Large intestine (tissue), 3 donors: ENCODE measurements at regions not wholly inside any gene's neighbourhood (a gene's known extent, or its start where the extent isn't known, plus 50 kb on each side); places are given as distances from the start of the nearest gene placed in this dataset.

ENCODE experiments used
- DNase-seq, 2 donors: peaks; one replicate each; pipeline versions ENCODE4 v3.0.0 to v3.0.0-alpha.2; 2013
- H3K27ac ChIP-seq: one replicate; pipeline ENCODE4 v1.5.1; 2013; ENCODE audit warnings: low read length
- H3K27me3 ChIP-seq: 2 replicates; pipeline ENCODE4 v1.6.1; 2013; ENCODE audit warnings: low read length; ENCODE audit not compliant: control insufficient read depth, insufficient read depth
- H3K36me3 ChIP-seq: 2 replicates; pipeline ENCODE4 v1.6.1; 2013; ENCODE audit warnings: low read length; ENCODE audit not compliant: control insufficient read depth, insufficient read depth
- H3K4me1 ChIP-seq: one replicate; pipeline ENCODE4 v1.6.1; 2013; ENCODE audit warnings: low read length; ENCODE audit not compliant: control insufficient read depth, insufficient read depth
- H3K4me3 ChIP-seq: one replicate; pipeline ENCODE4 v1.5.1; 2013; ENCODE audit warnings: low read length
- H3K9me3 ChIP-seq: one replicate; pipeline ENCODE4 v1.6.1; 2013; ENCODE audit warnings: mild to moderate bottlenecking, low read depth, low read length, moderate library complexity; ENCODE audit not compliant: control insufficient read depth
- WGBS: methylation state at CpG from one replicate; pipeline ENCODE4 v1.1.5; 2013; ENCODE audit warnings: low lambda C conversion rate; ENCODE audit not compliant: insufficient coverage; 5-methylcytosine and 5-hydroxymethylcytosine counted together

DNA sequence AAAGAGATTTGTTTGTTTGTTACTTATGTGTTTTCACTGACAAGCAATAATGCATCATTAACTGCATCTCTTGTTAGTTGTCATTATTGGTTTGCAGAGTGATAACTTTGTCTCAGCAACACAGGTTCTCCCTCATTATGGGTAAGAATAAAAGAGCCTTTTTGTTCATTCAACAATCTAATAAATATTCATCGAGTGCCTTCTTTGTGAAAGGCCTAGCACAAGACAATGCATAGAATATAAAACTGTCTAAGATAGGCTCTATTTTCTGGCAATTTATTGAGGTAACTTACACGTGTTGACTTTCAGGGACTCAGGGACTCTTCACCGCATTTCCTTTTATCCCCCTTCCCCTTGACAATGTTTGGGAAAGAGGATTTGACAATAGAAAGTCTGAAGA is 95.5 kb upstream of the KRR1 start:
- DNase-seq = no peak
- no peak overlapping the region for H3K4me3 ChIP-seq
- H3K9me3 ChIP-seq = no peaks in the 10 kb centered on the region
- H3K36me3 ChIP-seq = no peaks in the 10 kb centered on the region
- no peaks in the 10 kb centered on the region for H3K4me1 ChIP-seq
- no peak overlapping the region for H3K27ac ChIP-seq
- no peaks in the 10 kb centered on the region for H3K27me3 ChIP-seq
- WGBS = no CpG with 5 or more reads among the region's 3 CpGs

DNA sequence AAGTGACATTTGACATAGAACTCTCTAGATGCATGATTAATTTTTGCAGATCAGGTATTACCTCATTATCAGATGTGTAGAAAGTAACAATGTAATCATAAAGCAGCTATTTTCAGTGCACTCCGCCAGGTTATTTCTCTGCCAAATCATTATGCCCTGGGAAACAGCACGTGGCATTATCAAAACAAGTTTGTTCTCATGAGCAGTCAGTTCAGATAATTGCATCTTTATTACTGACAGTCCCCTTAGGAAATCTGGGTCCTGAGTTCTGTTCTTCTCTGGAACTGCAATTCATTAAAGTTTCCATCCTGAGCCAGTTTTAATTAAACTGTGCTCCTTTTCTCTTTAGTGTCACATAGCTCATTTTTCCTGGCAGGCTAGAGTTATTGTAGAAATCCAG is 94.7 kb upstream of the KRR1 start:
- H3K27me3 ChIP-seq = no peaks in the 10 kb centered on the region
- H3K4me1 ChIP-seq = no peaks in the 10 kb centered on the region
- no peak overlapping the region for H3K27ac ChIP-seq
- no peak overlapping the region for H3K4me3 ChIP-seq
- H3K9me3 ChIP-seq = no peaks in the 10 kb centered on the region
- DNase-seq = no peak
- WGBS = no CpG with 5 or more reads among the region's 2 CpGs
- H3K36me3 ChIP-seq = no peaks in the 10 kb centered on the region

DNA sequence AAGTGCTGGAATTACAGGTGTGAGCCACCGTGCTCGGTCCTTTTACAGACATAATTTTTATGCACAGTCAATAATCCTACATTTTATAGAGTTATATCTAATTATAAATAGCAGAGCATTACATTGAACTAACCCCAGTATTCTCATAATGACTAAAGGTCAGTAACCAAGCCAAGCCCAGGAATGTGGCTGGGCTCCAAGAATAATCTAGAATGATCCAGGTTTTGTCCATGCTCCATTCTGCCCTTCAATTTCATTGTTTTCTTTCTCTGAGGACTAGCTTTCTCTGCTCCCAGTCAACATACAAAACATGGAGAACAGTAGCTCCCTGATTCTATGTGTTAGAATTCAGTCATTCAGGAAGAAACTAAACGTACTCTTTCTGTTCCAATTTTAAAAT is 92.1 kb upstream of the KRR1 start:
- Histone ChIP-seq H3K9me3 (no peaks in the 10 kb centered on the region), H3K27ac (no peak overlapping the region), H3K27me3 (no peaks in the 10 kb centered on the region), H3K4me1 (no peaks in the 10 kb centered on the region), H3K36me3 (no peaks in the 10 kb centered on the region), H3K4me3 (no peak overlapping the region)
- no peak for DNase-seq
- no CpG with 5 or more reads among the region's 3 CpGs for WGBS

GRCh38 chr12:75602106-75602505 is 90.7 kb upstream of the KRR1 start:
- no peak for DNase-seq
- Histone ChIP-seq H3K27ac (no peak overlapping the region), H3K9me3 (no peaks in the 10 kb centered on the region), H3K4me1 (no peaks in the 10 kb centered on the region), H3K27me3 (no peaks in the 10 kb centered on the region), H3K36me3 (no peaks in the 10 kb centered on the region), H3K4me3 (no peak overlapping the region)
- no CpG with 5 or more reads among the region's 4 CpGs for WGBS

- Histone ChIP-seq H3K27ac (no peak overlapping the region), H3K4me3 (no peak overlapping the region), H3K9me3 (no peaks in the 10 kb centered on the region), H3K27me3 (no peaks in the 10 kb centered on the region), H3K36me3 (no peaks in the 10 kb centered on the region), H3K4me1 (no peaks in the 10 kb centered on the region)
- 100% methylated on average over 1 of the region's 3 CpGs for WGBS
- no peak for DNase-seq
Observed at GRCh38 chr12:75600146-75600545, 88.7 kb upstream of the KRR1 start.

DNA sequence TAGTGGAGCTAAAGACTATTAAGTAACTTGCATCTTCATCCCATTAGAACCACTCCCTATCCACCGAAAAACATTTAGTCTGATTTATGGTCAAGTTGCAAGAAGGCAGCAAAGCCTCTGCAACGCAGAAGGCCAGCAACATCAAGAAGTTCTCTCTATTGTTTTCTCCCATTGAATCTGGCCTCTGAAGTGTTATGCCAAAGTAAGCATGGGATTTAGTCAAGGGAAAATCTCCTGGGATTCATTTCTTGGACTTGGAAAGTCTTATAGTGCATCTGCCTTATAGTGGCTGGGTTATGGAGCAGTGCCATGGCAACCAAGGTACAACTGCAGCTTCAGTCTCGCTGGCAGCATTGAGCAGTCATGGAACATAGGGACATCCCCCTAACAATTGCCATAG is 87.7 kb upstream of the KRR1 start:
- no peak for DNase-seq
- no peaks in the 10 kb centered on the region for H3K36me3 ChIP-seq
- H3K9me3 ChIP-seq = no peaks in the 10 kb centered on the region
- no peak overlapping the region for H3K4me3 ChIP-seq
- H3K27ac ChIP-seq = no peak overlapping the region
- no peaks in the 10 kb centered on the region for H3K4me1 ChIP-seq
- no peaks in the 10 kb centered on the region for H3K27me3 ChIP-seq
- WGBS = no CpG with 5 or more reads among the region's 3 CpGs

DNA sequence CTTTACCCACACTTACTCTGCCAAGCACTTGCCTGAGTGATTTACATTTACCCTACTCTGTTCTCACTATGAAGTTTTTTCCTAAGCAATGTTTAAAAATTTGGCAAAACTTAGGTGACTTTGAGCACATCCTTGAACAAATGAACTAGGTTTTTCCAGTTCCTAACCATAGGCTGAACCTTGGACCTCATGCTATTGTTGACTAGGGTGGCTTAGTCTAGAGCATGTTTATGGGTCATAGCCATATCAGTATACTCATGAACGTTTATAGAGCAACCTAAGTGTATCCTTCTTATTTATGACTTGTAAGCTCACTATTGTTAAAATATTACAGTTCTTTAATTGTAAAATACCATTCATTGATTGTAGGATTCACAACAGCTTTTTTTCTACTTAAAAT is 85.0 kb upstream of the KRR1 start:
- Histone ChIP-seq H3K27ac (no peak overlapping the region), H3K4me1 (no peaks in the 10 kb centered on the region), H3K4me3 (no peak overlapping the region), H3K9me3 (no peaks in the 10 kb centered on the region), H3K27me3 (no peaks in the 10 kb centered on the region), H3K36me3 (no peaks in the 10 kb centered on the region)
- no peak for DNase-seq
- WGBS = 20% methylated on average over 1 of the region's 1 CpG

- no peaks in the 10 kb centered on the region for H3K27me3 ChIP-seq
- WGBS = 88% methylated on average over 1 of the region's 3 CpGs
- no peaks in the 10 kb centered on the region for H3K36me3 ChIP-seq
- H3K4me3 ChIP-seq = no peak overlapping the region
- H3K27ac ChIP-seq = no peak overlapping the region
- DNase-seq = no peak
- H3K9me3 ChIP-seq = no peaks in the 10 kb centered on the region
- H3K4me1 ChIP-seq = no peaks in the 10 kb centered on the region
Observed at GRCh38 chr12:75592638-75593335, 81.4 kb upstream of the KRR1 start.

GRCh38 chr12:75592086-75592485 is 80.7 kb upstream of the KRR1 start:
- no peak for DNase-seq
- H3K9me3 ChIP-seq = no peaks in the 10 kb centered on the region
- H3K27ac ChIP-seq = no peak overlapping the region
- no peaks in the 10 kb centered on the region for H3K27me3 ChIP-seq
- no peaks in the 10 kb centered on the region for H3K4me1 ChIP-seq
- no peak overlapping the region for H3K4me3 ChIP-seq
- no peaks in the 10 kb centered on the region for H3K36me3 ChIP-seq
- 100% methylated on average over 2 of the region's 5 CpGs for WGBS

- no peaks in the 10 kb centered on the region for H3K27me3 ChIP-seq
- H3K27ac ChIP-seq = no peak overlapping the region
- no peak overlapping the region for H3K4me3 ChIP-seq
- no peaks in the 10 kb centered on the region for H3K36me3 ChIP-seq
- DNase-seq = no peak
- no peaks in the 10 kb centered on the region for H3K9me3 ChIP-seq
- no CpG with 5 or more reads among the region's 1 CpG for WGBS
- no peaks in the 10 kb centered on the region for H3K4me1 ChIP-seq
Observed at GRCh38 chr12:75591628-75592027, 80.2 kb upstream of the KRR1 start.

GRCh38 chr12:75589801-75590200 is 78.4 kb upstream of the KRR1 start:
- H3K27me3 ChIP-seq = no peaks in the 10 kb centered on the region
- no peak overlapping the region for H3K27ac ChIP-seq
- no peak overlapping the region for H3K4me3 ChIP-seq
- H3K36me3 ChIP-seq = no peaks in the 10 kb centered on the region
- WGBS = 94% methylated on average over 2 of the region's 2 CpGs
- no peak for DNase-seq
- no peaks in the 10 kb centered on the region for H3K4me1 ChIP-seq
- no peaks in the 10 kb centered on the region for H3K9me3 ChIP-seq
